Keratinocyte (primary cell): ENCODE measurements at regions not wholly inside any gene's neighbourhood (a gene's known extent, or its start where the extent isn't known, plus 50 kb on each side); places are given as distances from the start of the nearest gene placed in this dataset.

Source experiments
- CTCF ChIP-seq, 3 experiments: IDR thresholded peaks in 1 of 3; conservative IDR thresholded peaks in 1 of 3; optimal IDR thresholded peaks in 1 of 3; 2 replicates in 2 of 3; 3 replicates in 1 of 3; pipeline versions ENCODE3 to v1.5.1; 2011; ENCODE audit warnings: low read length in 3 of 3, mild to moderate bottlenecking in 3 of 3, moderate library complexity in 2 of 3, control low read depth in 1 of 3, inconsistent platforms in 1 of 3; ENCODE audit not compliant: insufficient read depth in 2 of 3; ENCODE audit errors: extremely low read depth in 1 of 3
- EZH2 ChIP-seq: IDR thresholded peaks from one replicate; pipeline ENCODE4 v1.6.1; 2012; ENCODE audit warnings: inconsistent platforms, mild to moderate bottlenecking, low read length, moderate library complexity

- no peak for TF ChIP-seq EZH2
- TF ChIP-seq CTCF (optimal IDR thresholded peaks at IDR 0.05 in 1 of 3, IDR thresholded peaks at IDR 0.05 in 1 of 3, conservative IDR thresholded peaks at IDR 0.05 in 1 of 3; ENCODE audit: extremely low read depth in 1 of 3, insufficient read depth in 2 of 3, low read length in 3 of 3) = no peak
Measured at GRCh38 chr12:58764100-58764953, 156.0 kb downstream of the LRIG3 start.
